22Rv1 (cell line): ENCODE measurements at regions not wholly inside any gene's neighbourhood (a gene's known extent, or its start where the extent isn't known, plus 50 kb on each side); places are given as distances from the start of the nearest gene placed in this dataset.

ENCODE experiments used
- ZFX ChIP-seq: fragments of 450-650 bp; IDR thresholded peaks from 2 replicates; pipeline ENCODE4 v1.6.1; 2017; ENCODE audit warnings: antibody characterized with exemption, borderline replicate concordance
- TF ChIP-seq, protein P1 (sequence below): fragments of 450-650 bp; IDR thresholded peaks from 2 replicates; pipeline ENCODE4 v1.5.1; 2017; ENCODE audit warnings: mild to moderate bottlenecking

DNA sequence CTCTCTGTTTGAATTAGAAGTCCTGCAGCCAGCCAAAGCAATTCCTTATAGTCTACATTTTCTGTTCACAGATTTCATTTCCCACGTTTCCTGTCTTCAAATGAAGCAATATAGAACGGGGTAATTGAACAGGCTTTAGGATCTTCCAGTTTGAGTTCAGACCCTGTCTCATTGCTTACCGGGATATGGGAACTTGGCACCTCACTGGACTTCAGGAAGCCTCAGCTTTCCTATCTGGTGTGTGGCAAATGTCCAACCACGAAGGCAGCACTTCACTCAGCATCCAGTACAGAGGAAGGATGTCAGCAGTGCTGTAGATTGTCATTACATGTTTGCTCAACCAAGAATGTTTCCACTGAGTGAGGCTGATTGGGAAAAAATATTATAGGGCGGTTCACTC is 271.1 kb upstream of the ZFP42 start:
- TF ChIP-seq, protein P1, sequence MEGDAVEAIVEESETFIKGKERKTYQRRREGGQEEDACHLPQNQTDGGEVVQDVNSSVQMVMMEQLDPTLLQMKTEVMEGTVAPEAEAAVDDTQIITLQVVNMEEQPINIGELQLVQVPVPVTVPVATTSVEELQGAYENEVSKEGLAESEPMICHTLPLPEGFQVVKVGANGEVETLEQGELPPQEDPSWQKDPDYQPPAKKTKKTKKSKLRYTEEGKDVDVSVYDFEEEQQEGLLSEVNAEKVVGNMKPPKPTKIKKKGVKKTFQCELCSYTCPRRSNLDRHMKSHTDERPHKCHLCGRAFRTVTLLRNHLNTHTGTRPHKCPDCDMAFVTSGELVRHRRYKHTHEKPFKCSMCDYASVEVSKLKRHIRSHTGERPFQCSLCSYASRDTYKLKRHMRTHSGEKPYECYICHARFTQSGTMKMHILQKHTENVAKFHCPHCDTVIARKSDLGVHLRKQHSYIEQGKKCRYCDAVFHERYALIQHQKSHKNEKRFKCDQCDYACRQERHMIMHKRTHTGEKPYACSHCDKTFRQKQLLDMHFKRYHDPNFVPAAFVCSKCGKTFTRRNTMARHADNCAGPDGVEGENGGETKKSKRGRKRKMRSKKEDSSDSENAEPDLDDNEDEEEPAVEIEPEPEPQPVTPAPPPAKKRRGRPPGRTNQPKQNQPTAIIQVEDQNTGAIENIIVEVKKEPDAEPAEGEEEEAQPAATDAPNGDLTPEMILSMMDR: no peak
- TF ChIP-seq ZFX: no peak
